Loucy (cell line): ENCODE measurements at regions not wholly inside any gene's neighbourhood (a gene's known extent, or its start where the extent isn't known, plus 50 kb on each side); places are given as distances from the start of the nearest gene placed in this dataset.
"Not testable (repeated sequence)": the region's sequence is repeated elsewhere in the genome, so short reads cannot be mapped to it uniquely, and the experiment has no call there.

Source experiments
- H2AFZ ChIP-seq: fragments of 200-600 bp; sonication (generic); 2 replicates; pipeline ENCODE4 v1.6.0; 2016; ENCODE audit warnings: antibody characterized with exemption, mild to moderate bottlenecking, low read length, moderate library complexity
- H3F3A ChIP-seq: fragments of 200-600 bp; 2 replicates; pipeline ENCODE4 v1.6.0; 2016; ENCODE audit warnings: antibody characterized with exemption, low read depth, mild to moderate bottlenecking
- H3K27me3 ChIP-seq: fragments of 200-600 bp; sonication (generic); 2 replicates; pipeline ENCODE4 v1.6.1; 2014; ENCODE audit warnings: low read length, mild to moderate bottlenecking; ENCODE audit not compliant: insufficient read depth, poor library complexity, severe bottlenecking
- H3K36me3 ChIP-seq: fragments of 200-600 bp; sonication (generic); 2 replicates; pipeline ENCODE4 v1.6.1; 2016; ENCODE audit warnings: low read length; ENCODE audit not compliant: insufficient read depth
- H3K4me1 ChIP-seq: fragments of 200-600 bp; sonication (generic); 2 replicates; pipeline ENCODE4 v1.5.1; 2014; ENCODE audit warnings: low read length, mild to moderate bottlenecking; ENCODE audit not compliant: insufficient read depth, poor library complexity, severe bottlenecking
- H3K4me2 ChIP-seq: fragments of 200-600 bp; sonication (generic); 2 replicates; pipeline ENCODE4 v1.6.0; 2014; ENCODE audit warnings: antibody characterized with exemption, low read length, low read depth, mild to moderate bottlenecking; ENCODE audit not compliant: poor library complexity, severe bottlenecking
- H3K4me3 ChIP-seq: fragments of 200-600 bp; sonication (generic); 2 replicates; pipeline ENCODE4 v1.5.1; 2014; ENCODE audit warnings: low read length, mild to moderate bottlenecking, mixed read lengths; ENCODE audit not compliant: poor library complexity, severe bottlenecking
- H3K79me2 ChIP-seq: fragments of 200-600 bp; sonication (generic); 2 replicates; pipeline ENCODE4 v1.6.1; 2014; ENCODE audit warnings: low read length; ENCODE audit not compliant: insufficient read depth
- H3K9ac ChIP-seq: fragments of 200-600 bp; sonication (generic); 2 replicates; pipeline ENCODE4 v1.6.0; 2014; ENCODE audit warnings: mild to moderate bottlenecking, low read depth, low read length, moderate library complexity; ENCODE audit not compliant: poor library complexity, severe bottlenecking
- H3K9me2 ChIP-seq: fragments of 200-600 bp; sonication (generic); replicated peaks from 2 replicates; pipeline ENCODE4 v1.6.1; 2016; ENCODE audit warnings: low read depth, low read length, mixed read lengths
- H3K9me3 ChIP-seq: fragments of 200-600 bp; sonication (generic); 2 replicates; pipeline ENCODE4 v1.6.1; 2014; ENCODE audit warnings: mild to moderate bottlenecking, antibody characterized with exemption, low read length, low read depth; ENCODE audit not compliant: insufficient read depth
- H4K20me1 ChIP-seq: fragments of 200-600 bp; sonication (generic); 2 replicates; pipeline ENCODE4 v1.6.0; 2014; ENCODE audit warnings: antibody characterized with exemption, low read length, mild to moderate bottlenecking; ENCODE audit not compliant: insufficient read depth, poor library complexity, severe bottlenecking
- EZH2phosphoT487 ChIP-seq: fragments of 200-600 bp; IDR thresholded peaks from 2 replicates; pipeline ENCODE4 v1.6.1; 2018; ENCODE audit warnings: antibody characterized with exemption, mild to moderate bottlenecking, moderate library complexity, borderline replicate concordance
- TF ChIP-seq, protein P1 (sequence below): fragments of 200-600 bp; sonication (generic); conservative IDR thresholded peaks from 2 replicates; pipeline ENCODE4 v1.5.1; 2014; ENCODE audit warnings: mild to moderate bottlenecking, antibody characterized with exemption, low read length

DNA sequence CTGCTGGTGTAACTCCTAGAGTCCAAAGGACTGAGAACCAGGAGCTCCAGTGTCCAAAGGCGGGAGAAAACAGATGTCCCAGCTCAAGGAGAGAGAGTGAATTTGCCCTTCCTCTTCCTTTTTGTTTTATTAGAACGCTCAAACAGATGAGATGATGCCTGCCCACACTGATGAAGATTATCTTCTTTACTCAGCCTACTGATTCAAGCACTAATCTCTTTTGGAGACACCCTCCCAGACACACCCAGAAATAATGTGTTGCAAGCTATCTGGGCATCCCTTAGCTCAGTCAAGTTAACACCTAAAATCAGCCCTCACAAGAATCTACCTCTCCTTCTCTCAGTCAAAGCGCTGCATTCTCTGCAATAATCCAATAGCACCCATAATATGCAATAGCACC is 78.2 kb upstream of the BCL2L14 start:
- TF ChIP-seq EZH2phosphoT487 = no peak
- TF ChIP-seq, protein P1, sequence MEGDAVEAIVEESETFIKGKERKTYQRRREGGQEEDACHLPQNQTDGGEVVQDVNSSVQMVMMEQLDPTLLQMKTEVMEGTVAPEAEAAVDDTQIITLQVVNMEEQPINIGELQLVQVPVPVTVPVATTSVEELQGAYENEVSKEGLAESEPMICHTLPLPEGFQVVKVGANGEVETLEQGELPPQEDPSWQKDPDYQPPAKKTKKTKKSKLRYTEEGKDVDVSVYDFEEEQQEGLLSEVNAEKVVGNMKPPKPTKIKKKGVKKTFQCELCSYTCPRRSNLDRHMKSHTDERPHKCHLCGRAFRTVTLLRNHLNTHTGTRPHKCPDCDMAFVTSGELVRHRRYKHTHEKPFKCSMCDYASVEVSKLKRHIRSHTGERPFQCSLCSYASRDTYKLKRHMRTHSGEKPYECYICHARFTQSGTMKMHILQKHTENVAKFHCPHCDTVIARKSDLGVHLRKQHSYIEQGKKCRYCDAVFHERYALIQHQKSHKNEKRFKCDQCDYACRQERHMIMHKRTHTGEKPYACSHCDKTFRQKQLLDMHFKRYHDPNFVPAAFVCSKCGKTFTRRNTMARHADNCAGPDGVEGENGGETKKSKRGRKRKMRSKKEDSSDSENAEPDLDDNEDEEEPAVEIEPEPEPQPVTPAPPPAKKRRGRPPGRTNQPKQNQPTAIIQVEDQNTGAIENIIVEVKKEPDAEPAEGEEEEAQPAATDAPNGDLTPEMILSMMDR = no peak
- Histone ChIP-seq H3K36me3 (no peaks in the 10 kb centered on the region), H3K9me3 (no peaks in the 10 kb centered on the region), H3K79me2 (no peaks in the 10 kb centered on the region), H3K9me2 (no peaks in the 10 kb centered on the region), H3F3A (no peaks in the 10 kb centered on the region), H3K4me2 (no peak overlapping the region), H2AFZ (no peak overlapping the region), H3K27me3 (no peaks in the 10 kb centered on the region), H3K4me1 (no peaks in the 10 kb centered on the region), H3K9ac (no peak overlapping the region), H3K4me3 (no peak overlapping the region), H4K20me1 (no peaks in the 10 kb centered on the region)

DNA sequence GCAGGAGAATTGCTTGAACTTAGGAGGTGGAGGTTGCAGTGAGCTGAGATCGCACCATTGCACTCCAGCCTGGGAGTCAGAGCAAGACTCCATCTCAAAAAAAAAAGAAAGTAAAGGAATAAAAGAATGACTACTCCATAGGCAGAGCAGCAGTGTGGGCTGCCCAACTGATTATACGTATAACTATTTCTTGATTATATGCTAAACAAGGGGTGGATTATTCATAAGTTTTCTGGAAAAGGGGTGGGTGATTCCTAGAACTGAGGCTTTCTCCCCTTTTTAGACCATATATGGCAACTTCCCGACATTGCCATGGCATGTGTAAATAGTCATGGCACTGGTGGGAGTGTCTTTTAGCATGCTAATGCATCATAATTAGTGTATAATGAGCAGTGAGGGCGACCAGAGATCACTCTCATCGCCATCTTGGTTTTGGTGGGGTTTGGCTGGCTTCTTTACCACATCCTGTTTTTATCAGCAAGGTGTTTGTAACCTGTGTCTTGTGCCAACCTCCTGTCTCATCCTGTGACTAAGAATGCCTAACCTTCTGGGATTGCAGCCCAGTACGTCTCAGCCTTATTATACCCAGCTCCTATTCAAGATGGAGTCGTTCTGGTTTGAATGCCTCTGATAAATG is 72.3 kb upstream of the BCL2L14 start:
- H3K9ac ChIP-seq, H2AFZ ChIP-seq, H3K4me1 ChIP-seq, H3K27me3 ChIP-seq, H3K9me3 ChIP-seq, H3K79me2 ChIP-seq, H3K4me2 ChIP-seq, H3K4me3 ChIP-seq, H4K20me1 ChIP-seq, H3K9me2 ChIP-seq, H3F3A ChIP-seq, H3K36me3 ChIP-seq: not testable (repeated sequence)

DNA sequence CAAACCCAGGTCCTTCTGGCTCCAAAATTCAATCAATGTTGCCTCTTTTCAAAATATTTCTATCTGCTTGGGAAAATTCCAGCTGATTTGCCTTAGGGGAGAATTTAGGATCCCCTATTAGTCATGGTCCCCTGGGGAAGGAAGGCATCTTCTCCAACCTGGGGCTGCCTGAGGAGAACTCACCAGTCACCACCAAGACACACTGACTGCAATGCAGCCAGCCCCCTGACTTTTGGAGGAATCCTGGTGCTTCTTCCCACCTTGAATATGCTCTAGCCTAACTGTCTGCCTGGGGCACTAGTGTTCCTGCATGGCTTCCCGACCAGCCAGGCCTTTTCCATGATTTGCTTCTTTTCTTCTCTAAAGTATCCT is 71.8 kb upstream of the BCL2L14 start:
- Histone ChIP-seq H3K79me2 (no peaks in the 10 kb centered on the region), H2AFZ (no peak overlapping the region), H4K20me1 (no peaks in the 10 kb centered on the region), H3F3A (no peaks in the 10 kb centered on the region), H3K4me2 (no peak overlapping the region), H3K27me3 (no peaks in the 10 kb centered on the region), H3K4me1 (no peaks in the 10 kb centered on the region), H3K9ac (no peak overlapping the region), H3K9me2 (no peaks in the 10 kb centered on the region), H3K4me3 (no peak overlapping the region), H3K9me3 (no peaks in the 10 kb centered on the region), H3K36me3 (no peaks in the 10 kb centered on the region)
- TF ChIP-seq, protein P1 = no peak
- no peak for TF ChIP-seq EZH2phosphoT487

DNA sequence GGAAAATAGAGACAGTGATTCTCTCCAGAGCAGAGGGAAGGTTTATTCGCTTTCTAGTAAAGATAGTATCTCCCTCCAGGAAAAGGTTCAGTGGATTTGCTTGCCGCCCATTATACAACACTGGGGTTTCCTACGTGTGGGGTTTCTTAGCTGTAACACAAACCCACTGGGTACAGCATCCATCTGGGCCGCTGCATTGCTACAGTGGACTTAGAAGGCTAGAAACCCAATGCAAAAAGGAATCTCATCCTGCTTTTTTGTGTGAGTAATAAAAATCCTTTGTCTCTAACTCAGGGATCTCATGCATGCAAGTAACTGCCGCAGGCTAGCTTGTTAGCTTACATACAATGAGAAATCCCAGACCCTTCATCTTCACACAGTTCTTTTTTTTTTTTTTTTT is 67.1 kb upstream of the BCL2L14 start:
- Histone ChIP-seq H3K4me2 (no peak overlapping the region), H4K20me1 (no peaks in the 10 kb centered on the region), H3K79me2 (no peaks in the 10 kb centered on the region), H2AFZ (no peak overlapping the region), H3K9me3 (no peaks in the 10 kb centered on the region), H3K27me3 (no peaks in the 10 kb centered on the region), H3K9ac (no peak overlapping the region), H3K9me2 (no peaks in the 10 kb centered on the region), H3F3A (no peaks in the 10 kb centered on the region), H3K4me1 (peaks cover 15% of the 10 kb centered on the region), H3K36me3 (no peaks in the 10 kb centered on the region), H3K4me3 (no peak overlapping the region)
- TF ChIP-seq, protein P1 = no peak
